Endothelial cell of umbilical vein (primary cell): ENCODE measurements at regions not wholly inside any gene's neighbourhood (a gene's known extent, or its start where the extent isn't known, plus 50 kb on each side); places are given as distances from the start of the nearest gene placed in this dataset.

ENCODE experiments used
- BruUV-seq: library from RNA; stranded (reverse); fragments of 400-500 nt; replicated peaks from 2 replicates; lab custom pipeline; 2021; lab: Mats Ljungman, UMichigan
- CTCF ChIA-PET: fragments of 300-600, 350-600 bp; sonication (Branson Sonifier 250); formaldehyde crosslinking; loops from one replicate; lab custom pipeline; 2021; ENCODE audit warnings: antibody characterized with exemption, inconsistent platforms; lab: Charles Lee
- POLR2A ChIA-PET: fragments of 300-600, 350-600 bp; sonication (Branson Sonifier 250); formaldehyde crosslinking; loops from one replicate; lab custom pipeline; 2021; ENCODE audit warnings: antibody characterized with exemption, inconsistent platforms; lab: Charles Lee
- DNase-seq: peaks from one replicate; pipeline ENCODE4 v3.0.0-alpha.2; 2011; ENCODE audit warnings: low read depth, low spot score
- FAIRE-seq: peaks from 2 replicates; lab custom pipeline; 2011; peaks lifted over from hg19 to GRCh38; lab: Jason Lieb, UNC
- H2AFZ ChIP-seq: 2 replicates; pipeline ENCODE4 v1.6.0; 2012; ENCODE audit warnings: low read depth, low read length, control low read depth, inconsistent platforms
- H3K27ac ChIP-seq: 2 replicates; pipeline ENCODE4 v1.5.1; 2011; ENCODE audit warnings: low read depth, mild to moderate bottlenecking, control low read depth, low read length, moderate library complexity; ENCODE audit not compliant: insufficient read depth
- H3K27me3 ChIP-seq, 2 experiments: 2 replicates each; pipeline versions ENCODE4 v1.6.0 to v1.6.1; 2011; ENCODE audit warnings: low read length in 2 of 2, mixed read lengths in 1 of 2; ENCODE audit not compliant: control insufficient read depth in 2 of 2, insufficient read depth in 2 of 2
- H3K36me3 ChIP-seq, 2 experiments: 2 replicates in 1 of 2; 3 replicates in 1 of 2; pipeline ENCODE4 v1.5.1; 2011; ENCODE audit warnings: low read length in 2 of 2, mild to moderate bottlenecking in 1 of 2, moderate library complexity in 1 of 2; ENCODE audit not compliant: control insufficient read depth in 2 of 2, insufficient read depth in 2 of 2; ENCODE audit errors: extremely low read depth in 1 of 2
- H3K4me1 ChIP-seq: 3 replicates; pipeline ENCODE4 v1.5.1; 2011; ENCODE audit warnings: mild to moderate bottlenecking, low read length; ENCODE audit not compliant: control insufficient read depth, insufficient read depth; ENCODE audit errors: extremely low read depth
- H3K4me2 ChIP-seq: 2 replicates; pipeline ENCODE4 v1.6.1; 2011; ENCODE audit warnings: low read length, control low read depth, mixed read lengths; ENCODE audit not compliant: insufficient read depth
- H3K4me3 ChIP-seq, 3 experiments: fragments of 200-600 bp in 1 of 3; sonication (generic), shearing (Covaris generic) in 1 of 3; replicated peaks in 1 of 3; 2 replicates each; pipeline ENCODE4 v1.5.1; 2011 to 2016; ENCODE audit warnings: control low read depth in 3 of 3, low read length in 3 of 3, mild to moderate bottlenecking in 2 of 3, inconsistent platforms in 1 of 3, low read depth in 1 of 3, moderate library complexity in 1 of 3; ENCODE audit not compliant: insufficient read depth in 1 of 3
- H3K79me2 ChIP-seq: 2 replicates; pipeline ENCODE4 v1.6.0; 2012; ENCODE audit warnings: low read length, inconsistent platforms; ENCODE audit not compliant: control insufficient read depth, insufficient read depth
- H3K9ac ChIP-seq: replicated peaks from 2 replicates; pipeline ENCODE3; 2011; ENCODE audit warnings: low read length, control low read depth; ENCODE audit not compliant: insufficient read depth; ENCODE audit errors: extremely low read depth
- H3K9me1 ChIP-seq: replicated peaks from 3 replicates; pipeline ENCODE4 v1.6.0; 2011; ENCODE audit warnings: mild to moderate bottlenecking, low read length; ENCODE audit not compliant: control insufficient read depth, insufficient read depth; ENCODE audit errors: extremely low read depth
- H3K9me3 ChIP-seq: replicated peaks from 2 replicates; pipeline ENCODE4 v1.5.1; 2012; ENCODE audit warnings: low read length, inconsistent platforms; ENCODE audit not compliant: control insufficient read depth, insufficient read depth
- H4K20me1 ChIP-seq: replicated peaks from 2 replicates; pipeline ENCODE3; 2011; ENCODE audit warnings: mild to moderate bottlenecking, low read length; ENCODE audit not compliant: control insufficient read depth, insufficient read depth; ENCODE audit errors: extremely low read depth
- CTCF ChIP-seq, 2 donors: IDR thresholded peaks; 1 replicate in 1 of 2; 2 replicates in 1 of 2; pipeline ENCODE4 v1.5.1; 2011; ENCODE audit warnings: low read length in 2 of 2, mild to moderate bottlenecking in 2 of 2, moderate library complexity in 2 of 2, control low read depth in 1 of 2, inconsistent platforms in 1 of 2, low read depth in 1 of 2; ENCODE audit not compliant: insufficient read depth in 1 of 2; ENCODE audit errors: extremely low read depth in 1 of 2
- EZH2 ChIP-seq: IDR thresholded peaks from 2 replicates; pipeline ENCODE4 v1.6.1; 2012; ENCODE audit warnings: borderline replicate concordance, low read depth, mild to moderate bottlenecking, moderate library complexity, low read length, inconsistent platforms; ENCODE audit not compliant: severe bottlenecking
- FOS ChIP-seq: IDR thresholded peaks from 2 replicates; pipeline ENCODE4 v1.6.1; 2011; ENCODE audit warnings: mild to moderate bottlenecking, low read length, moderate library complexity, borderline replicate concordance; ENCODE audit not compliant: insufficient read depth
- GATA2 ChIP-seq: IDR thresholded peaks from 2 replicates; pipeline ENCODE4 v1.7.0; 2011; ENCODE audit warnings: low read depth, mild to moderate bottlenecking, moderate library complexity, mixed read lengths, low read length; ENCODE audit not compliant: insufficient read length, insufficient read depth
- JUN ChIP-seq: IDR thresholded peaks from 2 replicates; pipeline ENCODE4 v1.6.1; 2011; ENCODE audit warnings: borderline replicate concordance, low read depth; ENCODE audit not compliant: insufficient read length, insufficient read depth
- MAX ChIP-seq: IDR thresholded peaks from 2 replicates; pipeline ENCODE4 v1.6.1; 2011; ENCODE audit not compliant: insufficient read depth, insufficient read length
- MYC ChIP-seq: IDR thresholded peaks from one replicate; pipeline ENCODE4 v1.6.1; 2011; ENCODE audit warnings: mild to moderate bottlenecking, low read depth, low read length
- POLR2A ChIP-seq: IDR thresholded peaks from 2 replicates; pipeline ENCODE4 v1.6.1; 2012; ENCODE audit warnings: low read depth, mild to moderate bottlenecking, control low read depth, low read length
- POLR2AphosphoS5 ChIP-seq: IDR thresholded peaks from 2 replicates; pipeline ENCODE4 v1.6.1; 2012; ENCODE audit warnings: low read depth, mild to moderate bottlenecking, control low read depth, low read length, moderate library complexity; ENCODE audit not compliant: insufficient read depth
- dilution Hi-C: fragments of 300-500 bp; cut with MboI; formaldehyde crosslinking; loops from one replicate; pipeline ENCODE4 v1.15.0; 2019; ENCODE audit warnings: low sequenced_read_pairs; ENCODE audit not compliant: extremely low pct_ligation_motif_present
- intact Hi-C: fragments of 100-400 bp; cut with micrococcal nuclease; formaldehyde crosslinking; loops from one replicate; pipeline ENCODE4 v1.10.0; 2022

DNA sequence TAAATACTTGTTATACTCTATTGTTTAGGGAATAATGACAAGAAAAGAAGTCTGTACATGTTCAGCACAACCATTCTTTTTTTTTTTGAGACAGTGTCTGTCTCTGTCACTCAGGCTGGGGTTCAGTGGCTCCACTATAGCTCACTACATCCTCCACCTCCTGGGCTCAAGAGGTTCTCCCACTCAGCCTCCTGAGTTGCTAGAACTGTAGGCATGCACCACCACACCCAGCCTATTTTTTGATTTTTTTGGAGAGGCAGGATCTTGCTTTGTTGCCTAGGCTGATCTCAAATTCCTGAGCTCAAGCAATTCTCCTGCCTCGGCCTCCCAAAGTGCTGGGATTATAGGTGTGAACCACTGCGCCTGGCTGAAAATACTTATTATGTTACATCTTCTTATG is 250.0 kb downstream of the MIAT start:
- ChIA-PET POLR2A (no interaction called here), CTCF (interaction anchor here (0.6 kb wide), 1 partner anchor 69 kb away, joined by 3 read pairs; no protein-coding TSS in a partner anchor)
- FAIRE-seq (no peak), DNase-seq (no peak)
- H3K9me3 ChIP-seq: no peaks in the 10 kb centered on the region
- no TSS peak for BruUV-seq
- H3K27ac ChIP-seq: no peak overlapping the region
- H3K27me3 ChIP-seq: peaks cover under 1 to 5% of the 10 kb centered on the region in 2 experiments
- no peak overlapping the region for H3K4me2 ChIP-seq
- no peaks in the 10 kb centered on the region for H3K4me1 ChIP-seq
- H3K79me2 ChIP-seq: no peaks in the 10 kb centered on the region
- TF ChIP-seq POLR2A (no peak), JUN (no peak), GATA2 (no peak), MAX (no peak), MYC (no peak), EZH2 (no peak), POLR2AphosphoS5 (no peak)
- no peak overlapping the region for H2AFZ ChIP-seq
- H3K4me3 ChIP-seq: no peak overlapping the region
- H3K9ac ChIP-seq: no peak overlapping the region
- dilution Hi-C loops (no loop called here), intact Hi-C loops (no loop called here)
- no peaks in the 10 kb centered on the region for H3K36me3 ChIP-seq
- no peaks in the 10 kb centered on the region for H3K9me1 ChIP-seq
- H4K20me1 ChIP-seq: no peaks in the 10 kb centered on the region

- BruUV-seq: no TSS peak
- dilution Hi-C loops (no loop called here), intact Hi-C loops (no loop called here)
- Histone ChIP-seq H3K27me3 (peaks cover 5% of the 10 kb centered on the region in 2 experiments), H3K4me1 (no peaks in the 10 kb centered on the region), H3K36me3 (no peaks in the 10 kb centered on the region), H4K20me1 (no peaks in the 10 kb centered on the region), H3K9ac (no peak overlapping the region), H3K9me3 (no peaks in the 10 kb centered on the region), H3K4me2 (no peak overlapping the region), H3K79me2 (no peaks in the 10 kb centered on the region), H3K27ac (no peak overlapping the region), H2AFZ (no peak overlapping the region), H3K4me3 (no peak overlapping the region), H3K9me1 (no peaks in the 10 kb centered on the region)
- CTCF ChIA-PET: no interaction called here
- TF ChIP-seq GATA2 (no peak), CTCF (IDR thresholded peaks at IDR 0.05; ENCODE audit: extremely low read depth in 1 of 2, insufficient read depth in 1 of 2, low read depth in 1 of 2, low read length in 2 of 2) (no peak), FOS (no peak), MAX (no peak), POLR2AphosphoS5 (no peak), JUN (no peak)
- POLR2A ChIA-PET: no interaction called here
- DNase-seq (no peak), FAIRE-seq (no peak)
Observed at GRCh38 chr22:26910845-26911244, 253.5 kb downstream of the MIAT start.
